Neural cell (in vitro differentiated cells): ENCODE measurements at regions not wholly inside any gene's neighbourhood (a gene's known extent, or its start where the extent isn't known, plus 50 kb on each side); places are given as distances from the start of the nearest gene placed in this dataset.

ENCODE experiments used
- H2AFZ ChIP-seq: fragments of 200-600, 300-800 bp; sonication (generic), shearing (Covaris generic); 2 replicates; pipeline ENCODE4 v1.6.0; 2014; ENCODE audit warnings: low read depth, mild to moderate bottlenecking, antibody characterized with exemption, low read length, moderate library complexity
- H3F3A ChIP-seq: fragments of 200-600 bp; shearing (Covaris generic); 2 replicates; pipeline ENCODE4 v1.6.1; 2016; ENCODE audit warnings: mild to moderate bottlenecking, moderate library complexity, mixed read lengths, antibody characterized with exemption, low read length; ENCODE audit not compliant: insufficient read depth, poor library complexity, severe bottlenecking
- H3K27ac ChIP-seq: fragments of 200-600, 300-800 bp; sonication (generic), shearing (Covaris generic); 2 replicates; pipeline ENCODE4 v1.5.1; 2014; ENCODE audit warnings: mild to moderate bottlenecking, low read length, moderate library complexity
- H3K27me3 ChIP-seq: fragments of 300-800, 200-600 bp; sonication (generic), shearing (Covaris generic); 2 replicates; pipeline ENCODE4 v1.6.0; 2014; ENCODE audit warnings: mild to moderate bottlenecking, low read depth, low read length, moderate library complexity; ENCODE audit not compliant: insufficient read depth
- H3K36me3 ChIP-seq: fragments of 300-800, 200-600 bp; sonication (generic), shearing (Covaris generic); 2 replicates; pipeline ENCODE4 v1.5.1; 2014; ENCODE audit warnings: mild to moderate bottlenecking, antibody characterized with exemption, low read length, moderate library complexity; ENCODE audit not compliant: insufficient read depth
- H3K4me2 ChIP-seq: fragments of 300-800, 200-600 bp; sonication (generic), shearing (Covaris generic); 2 replicates; pipeline ENCODE4 v1.6.0; 2014; ENCODE audit warnings: mild to moderate bottlenecking, low read length
- H3K4me3 ChIP-seq: fragments of 300-800, 200-600 bp; sonication (generic), shearing (Covaris generic); 2 replicates; pipeline ENCODE4 v1.5.1; 2014; ENCODE audit warnings: mild to moderate bottlenecking, low read length, moderate library complexity
- H3K79me2 ChIP-seq: fragments of 200-600 bp; shearing (Covaris generic); replicated peaks from 2 replicates; pipeline ENCODE4 v1.6.0; 2014; ENCODE audit warnings: mild to moderate bottlenecking, low read length, moderate library complexity; ENCODE audit not compliant: insufficient read depth
- H3K9ac ChIP-seq: fragments of 300-800, 200-600 bp; sonication (generic), shearing (Covaris generic); 2 replicates; pipeline ENCODE4 v1.6.1; 2016; ENCODE audit warnings: mild to moderate bottlenecking, low read length, mixed read lengths
- H3K9me2 ChIP-seq: fragments of 200-600 bp; shearing (Covaris generic); 2 replicates; pipeline ENCODE4 v1.6.1; 2016; ENCODE audit warnings: mild to moderate bottlenecking, low read length, mixed read lengths; ENCODE audit not compliant: insufficient read depth
- H3K9me3 ChIP-seq: fragments of 200-600, 300-800 bp; sonication (generic), shearing (Covaris generic); 2 replicates; pipeline ENCODE4 v1.6.1; 2016; ENCODE audit warnings: mild to moderate bottlenecking, mixed run types, low read length, moderate library complexity, mixed read lengths
- H4K20me1 ChIP-seq: fragments of 200-600 bp; shearing (Covaris generic); 2 replicates; pipeline ENCODE4 v1.6.1; 2016; ENCODE audit warnings: mild to moderate bottlenecking, mixed run types; ENCODE audit not compliant: insufficient read depth
- EP300 ChIP-seq: fragments of 450-650 bp; conservative IDR thresholded peaks from 2 replicates; pipeline ENCODE4 v1.6.1; 2014; ENCODE audit warnings: antibody characterized with exemption, mild to moderate bottlenecking, moderate library complexity; ENCODE audit not compliant: poor library complexity, severe bottlenecking
- EZH2 ChIP-seq: fragments of 200-600, 300-800 bp; shearing (Covaris generic), sonication (generic); IDR thresholded peaks from 2 replicates; pipeline ENCODE4 v1.6.1; 2014; ENCODE audit warnings: antibody characterized with exemption, low read length, borderline replicate concordance, mild to moderate bottlenecking; ENCODE audit not compliant: insufficient read depth, poor library complexity, severe bottlenecking
- MXI1 ChIP-seq: fragments of 450-650 bp; conservative IDR thresholded peaks from 2 replicates; pipeline ENCODE4 v1.6.1; 2014; ENCODE audit warnings: antibody characterized with exemption, mild to moderate bottlenecking; ENCODE audit not compliant: poor library complexity, severe bottlenecking
- POLR2AphosphoS5 ChIP-seq: IDR thresholded peaks from 2 replicates; pipeline ENCODE4 v1.6.1; 2012
- RAD21 ChIP-seq: fragments of 450-650 bp; conservative IDR thresholded peaks from 2 replicates; pipeline ENCODE4 v1.6.1; 2014; ENCODE audit warnings: antibody characterized with exemption, mild to moderate bottlenecking, moderate library complexity
- REST ChIP-seq: IDR thresholded peaks from 2 replicates; pipeline ENCODE4 v1.6.1; 2012; ENCODE audit warnings: borderline replicate concordance
- SMC3 ChIP-seq: fragments of 450-650 bp; conservative IDR thresholded peaks from 2 replicates; pipeline ENCODE4 v1.6.1; 2014; ENCODE audit warnings: antibody characterized with exemption, mild to moderate bottlenecking, moderate library complexity; ENCODE audit not compliant: poor library complexity
- TAF1 ChIP-seq: IDR thresholded peaks from 2 replicates; pipeline ENCODE4 v1.6.1; 2012; ENCODE audit warnings: low read depth
- TF ChIP-seq, protein P1 (sequence below): fragments of 450-650 bp; IDR thresholded peaks from 2 replicates; pipeline ENCODE4 v1.5.1; 2014; ENCODE audit warnings: antibody characterized with exemption, mild to moderate bottlenecking, moderate library complexity; ENCODE audit not compliant: poor library complexity, severe bottlenecking

GRCh38 chr10:44264244-44264643, 120.7 kb downstream of the CXCL12 start:
- Histone ChIP-seq H3K9me3 (no peaks in the 10 kb centered on the region), H3K9me2 (no peaks in the 10 kb centered on the region), H3F3A (no peaks in the 10 kb centered on the region), H4K20me1 (no peaks in the 10 kb centered on the region), H2AFZ (no peak overlapping the region), H3K79me2 (no peaks in the 10 kb centered on the region), H3K27me3 (no peaks in the 10 kb centered on the region), H3K27ac (no peak overlapping the region), H3K4me3 (no peak overlapping the region), H3K36me3 (no peaks in the 10 kb centered on the region), H3K4me2 (no peak overlapping the region), H3K9ac (no peak overlapping the region)
- TF ChIP-seq, protein P1, sequence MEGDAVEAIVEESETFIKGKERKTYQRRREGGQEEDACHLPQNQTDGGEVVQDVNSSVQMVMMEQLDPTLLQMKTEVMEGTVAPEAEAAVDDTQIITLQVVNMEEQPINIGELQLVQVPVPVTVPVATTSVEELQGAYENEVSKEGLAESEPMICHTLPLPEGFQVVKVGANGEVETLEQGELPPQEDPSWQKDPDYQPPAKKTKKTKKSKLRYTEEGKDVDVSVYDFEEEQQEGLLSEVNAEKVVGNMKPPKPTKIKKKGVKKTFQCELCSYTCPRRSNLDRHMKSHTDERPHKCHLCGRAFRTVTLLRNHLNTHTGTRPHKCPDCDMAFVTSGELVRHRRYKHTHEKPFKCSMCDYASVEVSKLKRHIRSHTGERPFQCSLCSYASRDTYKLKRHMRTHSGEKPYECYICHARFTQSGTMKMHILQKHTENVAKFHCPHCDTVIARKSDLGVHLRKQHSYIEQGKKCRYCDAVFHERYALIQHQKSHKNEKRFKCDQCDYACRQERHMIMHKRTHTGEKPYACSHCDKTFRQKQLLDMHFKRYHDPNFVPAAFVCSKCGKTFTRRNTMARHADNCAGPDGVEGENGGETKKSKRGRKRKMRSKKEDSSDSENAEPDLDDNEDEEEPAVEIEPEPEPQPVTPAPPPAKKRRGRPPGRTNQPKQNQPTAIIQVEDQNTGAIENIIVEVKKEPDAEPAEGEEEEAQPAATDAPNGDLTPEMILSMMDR, result no peak
- no peak for TF ChIP-seq POLR2AphosphoS5
- no peak for TF ChIP-seq MXI1
- no peak for TF ChIP-seq EP300
- TF ChIP-seq EZH2, result no peak
- TF ChIP-seq SMC3, result no peak
- no peak for TF ChIP-seq REST
- no peak for TF ChIP-seq RAD21
- no peak for TF ChIP-seq TAF1

DNA sequence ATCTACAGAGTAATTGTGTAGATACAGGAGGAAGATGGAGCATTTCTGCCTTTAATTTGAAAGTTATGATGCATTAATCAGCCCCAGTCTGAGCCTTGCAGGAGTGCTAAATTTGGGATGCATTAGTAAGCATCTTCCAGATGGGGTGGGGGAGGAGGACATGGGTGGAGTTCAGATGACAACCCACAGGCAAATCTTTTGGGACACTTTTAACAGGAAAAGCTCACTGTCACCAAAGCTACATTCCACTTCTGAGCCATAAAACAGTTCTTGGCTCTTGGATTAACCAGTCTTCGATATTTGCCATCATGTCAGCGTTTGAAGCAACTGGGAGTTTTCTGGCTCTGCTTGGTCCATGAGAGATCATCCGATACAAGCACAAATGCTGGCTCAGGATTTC, 121.1 kb downstream of the CXCL12 start:
- Histone ChIP-seq H3K9me3 (no peaks in the 10 kb centered on the region), H3K4me3 (no peak overlapping the region), H3K4me2 (no peak overlapping the region), H3K79me2 (no peaks in the 10 kb centered on the region), H2AFZ (no peak overlapping the region), H3K27ac (no peak overlapping the region), H3K9me2 (no peaks in the 10 kb centered on the region), H3K36me3 (no peaks in the 10 kb centered on the region), H3F3A (no peaks in the 10 kb centered on the region), H4K20me1 (no peaks in the 10 kb centered on the region), H3K9ac (no peak overlapping the region), H3K27me3 (no peaks in the 10 kb centered on the region)
- TF ChIP-seq SMC3 (no peak), MXI1 (no peak), TAF1 (no peak), REST (no peak), EP300 (no peak), POLR2AphosphoS5 (no peak), EZH2 (no peak), RAD21 (no peak)
- TF ChIP-seq, protein P1, result no peak
